ENCODE measurements at regions not wholly inside any gene's neighbourhood (a gene's known extent, or its start where the extent isn't known, plus 50 kb on each side); places are given as distances from the start of the nearest gene placed in this dataset.

DNA sequence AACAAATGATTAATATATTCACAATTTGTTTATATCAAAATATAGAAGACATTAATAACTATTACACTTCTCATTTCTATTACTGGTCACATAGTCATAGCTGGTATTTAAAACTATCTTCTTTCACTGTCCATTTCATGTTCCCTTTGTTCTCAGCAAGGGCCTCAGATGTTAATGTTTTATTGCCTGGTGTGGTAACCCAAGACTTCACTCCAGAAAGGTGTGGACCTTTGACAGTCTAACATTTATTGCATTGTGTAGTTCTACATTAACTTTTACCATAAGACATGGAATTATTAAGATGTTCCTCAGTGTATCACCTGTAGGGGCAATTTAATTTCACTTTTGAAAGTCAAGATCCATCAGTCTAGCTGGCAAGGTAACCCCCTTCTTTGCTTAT is 691.3 kb downstream of the SQOR start:
- no peak for DNase-seq

GRCh38 chr15:46328821-46329220 is 694.0 kb downstream of the SQOR start:
- DNase-seq: no peak

DNA sequence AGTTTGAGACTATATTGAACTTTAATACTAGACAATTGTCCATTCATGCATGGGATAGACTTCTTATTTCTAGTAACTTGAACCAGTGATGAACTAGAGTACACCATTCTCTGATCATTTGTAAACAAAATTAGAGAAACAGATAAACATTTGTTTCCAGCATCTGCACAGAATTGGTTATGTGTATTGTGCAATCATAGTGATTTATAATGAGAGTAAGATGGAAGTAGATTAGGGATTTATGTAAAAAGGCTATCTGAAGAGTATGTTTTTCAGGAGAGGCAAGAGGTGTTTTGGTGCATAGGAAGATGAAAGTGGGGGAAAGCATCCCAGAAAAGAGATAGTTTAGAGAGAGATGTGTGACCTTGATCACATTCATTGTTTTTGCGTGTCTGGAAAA is 695.0 kb downstream of the SQOR start:
- no peak for DNase-seq

DNA sequence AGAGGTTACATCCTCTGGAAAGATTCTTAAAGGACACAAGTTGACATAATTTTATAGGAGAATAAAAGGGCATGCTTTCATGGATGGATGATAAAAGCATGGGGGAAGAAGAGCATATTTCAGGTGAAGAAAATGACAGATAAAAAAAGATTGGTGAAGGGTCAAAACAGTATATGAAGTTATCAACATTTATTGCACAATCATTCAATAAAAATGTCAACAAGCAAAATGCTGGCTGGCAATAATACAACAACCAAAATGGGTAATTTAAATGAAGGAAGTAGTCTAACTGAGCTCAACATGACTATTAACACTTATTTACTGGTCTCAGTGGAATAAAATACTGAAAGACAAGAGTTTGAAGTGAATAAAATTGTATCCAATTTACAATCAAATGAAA is 696.7 kb downstream of the SQOR start:
- no peak for DNase-seq

- DNase-seq: no peak
Observed at GRCh38 chr15:46343196-46343935, 708.5 kb downstream of the SQOR start.

DNA sequence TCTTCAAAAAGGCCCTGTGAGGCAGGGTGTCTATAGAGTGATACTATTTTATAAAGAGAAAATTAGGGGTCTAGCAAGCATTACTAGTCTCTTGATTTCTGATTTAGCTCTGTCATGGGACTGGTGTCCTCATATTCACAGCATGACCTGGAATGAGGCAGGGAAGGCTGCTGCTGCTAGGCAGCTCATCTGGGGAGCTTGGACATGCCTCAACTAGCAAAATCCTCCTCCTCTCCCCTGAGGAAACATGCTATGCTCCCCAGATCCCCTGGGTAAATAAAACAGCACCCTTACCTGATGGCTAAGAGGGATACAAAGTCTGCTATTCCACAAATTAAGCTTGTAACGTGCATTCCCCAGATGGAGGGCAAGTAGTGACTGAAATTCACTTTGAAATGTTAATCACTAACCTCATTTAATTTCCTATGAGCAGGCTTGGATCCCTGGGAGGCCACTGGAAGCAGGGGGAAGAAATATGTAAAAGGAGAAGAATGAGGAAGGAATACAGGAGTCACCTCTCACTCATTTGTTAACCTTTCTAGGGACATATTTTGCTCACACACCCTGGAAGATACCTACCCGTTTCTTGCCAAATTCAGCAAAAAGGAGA is 709.4 kb downstream of the SQOR start:
- DNase-seq: no peak

- no peak for DNase-seq
Observed at GRCh38 chr15:46344915-46345314, 710.1 kb downstream of the SQOR start.

DNA sequence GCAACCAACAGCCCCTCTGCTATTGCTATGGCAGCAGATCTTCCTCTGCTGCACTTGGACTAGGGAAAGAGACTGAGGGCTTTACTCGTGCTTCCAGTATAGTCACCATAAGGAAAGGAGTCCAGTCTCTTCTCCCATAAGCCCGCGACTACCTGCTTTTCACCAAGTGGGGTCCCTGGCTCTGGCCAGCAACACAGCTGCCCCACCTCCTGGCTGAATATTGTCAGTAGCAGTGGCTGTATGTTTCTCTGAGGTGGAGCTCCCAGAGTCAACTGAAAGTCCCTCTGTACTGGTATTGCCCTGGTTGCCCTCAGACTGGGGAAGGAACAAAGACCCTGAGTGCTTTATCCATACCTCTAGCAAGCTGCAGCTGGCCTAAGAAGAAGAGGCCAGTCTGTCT is 719.6 kb downstream of the SQOR start:
- no peak for DNase-seq

GRCh38 chr15:46365572-46365971 is 730.7 kb downstream of the SQOR start:
- DNase-seq: no peak

GRCh38 chr15:46366360-46367007 is 731.7 kb downstream of the SQOR start:
- no peak for DNase-seq

DNA sequence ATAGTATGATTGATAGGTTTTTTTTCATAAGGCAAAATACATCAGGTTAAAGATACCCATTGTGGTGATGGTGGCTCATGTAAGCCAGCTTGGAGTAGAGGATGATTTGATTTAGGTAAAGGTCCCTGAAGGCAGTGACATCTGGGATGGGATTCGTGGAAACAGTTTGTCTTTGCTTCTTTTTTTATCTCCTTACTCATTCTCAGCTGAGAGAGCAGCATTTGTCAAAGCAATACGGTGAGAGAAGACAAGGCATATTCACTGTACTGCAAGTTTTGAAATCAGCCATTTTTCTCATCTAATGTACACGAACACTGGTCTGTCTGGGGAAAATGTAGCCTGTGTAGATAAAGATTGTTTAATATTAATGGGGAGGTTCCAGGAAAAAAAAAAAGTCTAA is 749.1 kb downstream of the SQOR start:
- DNase-seq: no peak

DNA sequence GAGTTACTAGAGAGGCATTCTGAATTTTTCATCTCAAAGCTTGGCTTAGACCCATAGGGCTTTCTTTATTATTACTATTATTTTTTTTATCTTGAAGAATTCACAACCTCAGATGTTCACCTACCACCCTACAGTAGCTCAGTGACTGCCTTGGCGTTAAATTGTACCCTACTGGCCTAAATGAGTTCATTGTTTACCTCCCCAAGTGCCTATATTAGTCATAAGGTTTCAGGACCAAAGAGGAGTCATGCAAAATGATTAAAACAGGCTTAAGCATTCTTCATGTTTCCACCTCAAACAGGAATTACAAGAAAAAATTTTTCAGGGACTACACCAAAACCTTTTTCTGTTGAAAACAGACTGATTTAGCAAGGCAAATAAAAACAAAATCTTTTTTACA is 751.5 kb downstream of the SQOR start:
- no peak for DNase-seq

- no peak for DNase-seq
Observed at GRCh38 chr15:46389739-46390138, 754.9 kb downstream of the SQOR start.

- no peak for DNase-seq
Observed at GRCh38 chr15:46394463-46394862, 759.6 kb downstream of the SQOR start.

DNA sequence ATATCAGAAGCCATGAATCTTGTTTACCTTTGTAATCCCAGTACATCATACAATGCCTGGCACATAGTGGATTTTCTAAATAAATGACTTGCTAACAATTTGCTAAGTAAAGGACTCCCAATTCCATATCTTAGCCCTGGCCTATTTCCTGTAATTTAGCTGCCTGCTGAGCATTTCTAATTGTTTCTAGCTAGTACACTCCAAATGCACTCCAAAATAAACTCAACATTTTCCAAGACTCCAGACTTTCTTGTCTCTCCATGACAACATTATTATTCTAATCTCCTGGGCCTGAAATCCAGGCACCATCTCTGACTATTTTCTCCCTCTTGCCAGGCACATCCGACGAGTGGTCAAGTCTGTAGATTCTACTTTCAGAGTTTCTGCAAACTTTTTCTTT is 773.5 kb downstream of the SQOR start:
- DNase-seq: no peak

GRCh38 chr15:46409841-46410301 is 775.0 kb downstream of the SQOR start:
- no peak for DNase-seq

GRCh38 chr15:46410705-46411104 is 775.9 kb downstream of the SQOR start:
- no peak for DNase-seq

- DNase-seq: no peak
Observed at GRCh38 chr15:46411900-46412299, 777.1 kb downstream of the SQOR start.

DNA sequence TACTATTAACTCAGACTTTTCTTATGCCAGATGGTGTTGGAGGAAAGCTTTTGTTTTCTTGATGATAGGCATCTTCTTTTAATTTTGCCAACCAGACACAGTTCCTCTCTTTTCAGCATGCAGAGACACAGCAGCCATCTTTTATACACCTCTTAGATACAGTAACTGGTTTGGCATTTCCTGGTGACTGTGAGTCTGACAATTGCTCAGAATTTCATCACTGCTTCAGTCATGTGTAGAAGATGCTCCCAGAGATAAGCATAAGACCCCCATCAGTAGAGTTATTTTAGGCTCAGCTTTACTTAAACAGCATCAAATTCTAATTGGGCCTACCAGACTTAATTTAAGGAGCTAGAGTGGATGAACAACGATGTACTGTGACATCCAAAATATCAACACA is 779.0 kb downstream of the SQOR start:
- DNase-seq: no peak

DNA sequence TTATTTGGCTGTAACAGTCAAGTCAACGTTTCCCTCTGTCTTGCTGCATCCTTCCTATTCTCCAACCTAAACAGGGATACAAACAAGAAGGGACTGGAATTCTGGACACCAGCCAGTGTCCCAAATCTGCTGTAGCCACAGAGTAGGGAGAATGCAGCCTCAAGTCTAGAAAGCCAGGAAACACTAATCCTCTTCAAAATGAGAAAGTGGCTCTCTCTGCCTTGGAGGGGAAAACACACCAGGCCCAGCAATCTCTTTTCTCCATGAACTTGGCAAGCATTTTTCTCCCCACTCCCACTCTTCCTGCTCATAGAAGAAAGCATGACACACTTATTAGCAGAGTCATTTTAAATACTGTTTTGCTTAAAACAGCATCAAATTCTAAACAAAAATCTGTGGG is 781.7 kb downstream of the SQOR start:
- DNase-seq: no peak

GRCh38 chr15:46420990-46421389 is 786.2 kb downstream of the SQOR start:
- no peak for DNase-seq

DNA sequence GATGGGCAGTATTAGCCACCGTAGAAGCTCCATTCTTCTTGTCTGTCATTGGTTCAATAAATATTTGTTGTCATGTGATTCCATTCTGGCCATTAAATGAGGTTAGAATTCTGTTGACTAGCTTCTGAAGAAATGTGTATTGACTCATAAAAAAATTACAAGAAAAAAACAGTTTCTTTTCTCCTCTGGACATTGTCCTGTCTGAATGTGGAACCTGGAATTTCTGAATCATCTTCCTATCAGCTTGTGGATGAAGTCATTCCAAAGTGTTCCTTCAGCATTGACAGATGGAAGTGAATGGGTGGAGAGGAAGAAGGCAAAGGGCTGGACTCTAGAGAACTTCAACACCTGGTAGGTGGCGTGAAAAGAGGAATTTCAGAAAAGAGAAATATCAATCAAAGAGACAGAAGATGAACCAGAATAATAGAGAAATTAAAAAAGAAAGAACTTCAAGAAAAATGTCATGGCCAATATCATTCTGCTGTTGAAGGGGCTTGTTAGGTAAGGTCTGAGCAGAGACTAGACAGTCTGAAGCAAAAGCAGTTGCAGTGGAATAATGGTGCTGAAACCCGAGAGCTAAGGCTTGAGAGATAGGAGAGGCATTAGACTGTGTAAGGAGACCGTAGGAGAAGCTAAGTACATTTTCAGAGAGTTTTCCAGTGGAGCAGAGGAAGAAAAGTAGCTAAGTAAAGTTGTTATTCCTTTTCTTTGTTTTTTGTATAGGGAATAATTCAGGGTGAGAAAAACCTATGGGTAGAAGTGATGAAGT is 806.6 kb downstream of the SQOR start:
- no peak for DNase-seq

DNA sequence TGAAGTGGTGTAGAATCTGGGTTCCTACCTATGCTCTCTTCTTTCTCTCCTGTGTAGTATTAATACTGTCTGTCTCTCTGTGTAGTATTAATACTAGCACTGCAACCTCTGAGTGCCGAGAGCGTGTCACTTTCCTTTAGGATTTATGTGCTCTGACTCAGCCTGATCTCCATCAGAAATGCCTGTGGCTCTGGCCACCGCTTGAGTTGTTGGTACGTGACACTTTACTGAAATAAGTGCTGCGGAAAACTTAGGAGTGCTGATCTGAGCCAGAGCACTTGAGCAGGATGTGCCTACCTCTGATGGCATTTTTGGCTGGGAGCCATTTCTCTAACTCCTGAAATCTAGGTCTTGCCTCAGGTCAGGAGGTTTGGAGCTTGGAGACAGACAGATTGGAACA is 807.4 kb downstream of the SQOR start:
- no peak for DNase-seq

Data from activated CD8-positive, alpha-beta memory T cell treated with anti-CD3 and anti-CD28 coated beads, Interleukin-2, amount 50 U/mL, for 4 hours (primary cell).